NCI-H1417 (cell line): ENCODE measurements at regions not wholly inside any gene's neighbourhood (a gene's known extent, or its start where the extent isn't known, plus 50 kb on each side); places are given as distances from the start of the nearest gene placed in this dataset.
A peak's percentile ranks its signal among the peaks of the same experiment; 100 is the strongest.

Experiments used
- DNase-seq, 3 experiments: peaks; one replicate each; lab custom pipeline; 2025; lab: John Stamatoyannopoulos, UW

- no peak for DNase-seq
Observed at GRCh38 chr9:117860849-117861248, 156.6 kb downstream of the TLR4 start.

DNA sequence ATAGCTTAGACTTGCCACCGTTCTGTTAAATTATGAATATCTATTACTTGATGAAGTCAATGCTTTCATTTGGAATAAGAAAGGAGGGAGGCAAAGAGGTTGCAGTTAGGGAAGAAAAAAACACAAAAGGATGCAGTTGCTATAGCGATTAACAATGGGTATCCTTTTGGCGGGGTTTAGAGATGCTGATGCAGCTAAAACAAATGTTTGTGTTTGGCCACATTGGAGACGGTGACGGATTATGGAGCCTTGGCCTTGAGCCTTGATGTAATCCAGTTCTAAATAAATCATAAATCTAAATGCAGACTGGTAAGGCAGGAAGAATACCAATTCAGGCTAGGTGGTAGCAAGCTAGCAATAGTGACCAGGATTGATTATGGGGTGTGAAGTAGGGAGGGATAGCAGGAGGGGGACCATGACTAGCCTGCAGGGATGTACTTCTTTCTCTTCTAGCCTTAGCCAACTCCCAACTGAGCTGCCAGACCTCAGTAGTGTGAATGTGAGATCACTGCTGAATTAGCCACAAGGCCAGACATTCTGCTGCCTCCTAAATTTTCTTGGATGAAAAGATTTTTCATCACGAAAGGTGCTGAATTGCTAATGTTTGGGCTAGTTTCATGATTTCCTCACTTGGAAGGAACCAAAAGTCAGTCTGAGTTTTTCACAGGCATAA is 160.3 kb downstream of the TLR4 start:
- DNase-seq = peak in 1 of 3 experiments; percentile 56

DNA sequence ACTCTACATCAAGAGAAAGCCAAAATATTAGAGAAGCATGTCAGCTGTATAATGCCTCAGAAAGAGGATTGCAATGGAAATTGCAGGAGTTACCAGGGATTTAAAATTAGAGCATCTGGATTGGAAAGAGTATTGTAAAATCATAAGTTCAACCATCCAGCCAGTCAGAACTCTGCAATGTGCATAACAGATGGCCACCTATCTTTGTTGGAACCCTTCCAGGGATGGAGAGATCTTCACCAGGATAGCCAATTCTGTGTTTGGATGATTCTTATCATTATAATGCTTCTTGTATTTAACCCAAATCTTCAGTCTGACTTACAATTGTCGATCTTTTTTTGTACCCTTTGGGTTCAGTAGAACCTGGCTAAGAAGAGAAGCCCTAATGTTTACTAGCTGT is 164.4 kb downstream of the TLR4 start:
- DNase-seq = no peak

DNA sequence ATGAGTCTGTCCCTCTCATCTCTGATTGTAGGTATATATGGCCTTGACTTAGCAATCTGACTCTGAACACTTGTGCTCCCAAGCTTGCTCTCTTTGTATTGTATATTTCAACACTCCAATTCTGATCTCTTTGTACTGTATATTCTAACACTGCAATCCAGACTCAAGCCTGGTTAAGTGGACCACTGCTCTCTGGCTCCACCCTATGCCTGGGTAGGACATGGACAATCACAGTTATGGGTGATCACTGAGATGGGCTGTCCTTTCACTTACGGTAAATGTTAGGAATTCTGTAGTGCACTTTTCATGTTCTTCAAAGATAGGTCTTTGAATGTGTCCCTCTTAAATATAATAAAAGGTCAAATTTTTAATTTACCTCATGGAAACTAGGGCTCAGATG is 165.1 kb downstream of the TLR4 start:
- no peak for DNase-seq

- no peak for DNase-seq
Observed at GRCh38 chr9:117869712-117870111, 165.5 kb downstream of the TLR4 start.

GRCh38 chr9:117873664-117874063 is 169.5 kb downstream of the TLR4 start:
- no peak for DNase-seq

- DNase-seq = no peak
Observed at GRCh38 chr9:117875886-117876285, 171.7 kb downstream of the TLR4 start.

DNA sequence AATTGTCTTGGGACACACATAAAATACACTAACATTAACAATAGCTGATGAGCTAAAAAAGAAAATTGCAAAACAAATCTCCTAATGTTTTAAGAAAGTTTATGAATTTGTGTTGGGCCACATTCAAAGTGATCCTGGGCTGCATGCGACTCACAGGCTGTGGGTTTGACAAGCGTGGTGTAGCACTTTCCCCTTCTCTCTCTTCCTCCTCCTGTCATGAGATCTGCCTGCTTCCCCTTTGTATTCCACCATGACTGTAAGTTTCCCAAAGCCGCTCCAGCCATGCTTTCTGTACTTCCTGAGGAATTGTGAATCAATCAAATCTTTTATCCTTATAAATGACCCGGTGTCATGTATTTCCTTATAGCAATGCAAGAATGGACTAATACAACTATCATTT is 178.0 kb downstream of the TLR4 start:
- DNase-seq = no peak

DNA sequence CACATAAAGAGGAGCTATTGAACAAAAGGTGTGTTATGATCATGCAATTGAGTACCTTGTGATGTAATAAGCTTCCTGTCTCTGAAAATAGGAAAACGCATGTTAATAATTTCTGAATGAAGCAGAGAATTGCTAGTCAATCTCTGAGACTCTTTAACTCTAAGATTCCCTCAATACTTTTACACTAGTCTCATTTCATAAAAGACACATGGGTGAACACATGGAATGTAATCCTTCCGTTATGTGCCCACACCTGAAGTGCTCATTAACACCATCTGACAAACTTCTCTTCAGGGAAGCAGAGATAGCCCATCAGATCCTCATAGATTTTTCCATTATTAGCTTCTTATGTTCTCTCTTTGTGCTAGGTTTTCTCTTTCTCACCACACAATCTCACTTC is 182.4 kb downstream of the TLR4 start:
- DNase-seq = no peak

DNA sequence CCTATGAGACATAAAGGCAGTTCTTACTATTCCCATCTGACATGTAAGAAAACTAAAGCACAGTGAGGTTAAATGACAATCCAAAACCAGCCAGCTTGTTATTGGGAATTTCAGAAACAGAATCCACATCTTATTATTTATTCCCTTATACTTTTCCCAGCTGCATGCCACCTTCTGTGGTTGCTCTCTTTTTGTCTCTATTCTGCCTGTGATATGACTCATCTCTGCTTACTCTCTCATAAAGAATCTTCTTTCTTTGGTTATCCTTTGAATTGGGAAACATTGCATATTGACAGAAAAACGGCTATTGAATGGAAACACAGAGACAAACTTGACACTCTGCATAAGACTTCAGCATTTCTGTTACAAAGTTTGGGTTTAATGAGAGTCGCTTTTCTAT is 183.2 kb downstream of the TLR4 start:
- DNase-seq = no peak

DNA sequence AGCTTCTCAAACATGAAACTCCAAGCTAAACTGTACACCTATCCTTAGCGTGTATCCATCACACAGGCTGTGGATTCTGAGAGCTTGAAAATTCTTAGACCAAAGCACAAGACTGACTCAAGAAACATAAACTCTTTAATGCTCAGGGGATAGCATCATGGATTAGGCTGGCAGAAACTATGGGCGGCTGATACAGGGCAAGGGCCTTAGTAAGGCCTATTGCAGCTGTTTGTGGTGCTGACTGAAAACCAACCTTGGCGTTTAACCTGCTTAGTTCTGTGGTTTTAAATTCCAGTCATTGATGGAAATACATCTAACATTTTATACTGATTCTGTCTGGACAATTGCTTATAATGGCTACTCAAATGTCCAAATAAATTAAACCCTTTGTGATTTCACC is 183.7 kb downstream of the TLR4 start:
- no peak for DNase-seq

GRCh38 chr9:117903453-117903852 is 199.2 kb downstream of the TLR4 start:
- no peak for DNase-seq

GRCh38 chr9:117906763-117907162 is 202.6 kb downstream of the TLR4 start:
- DNase-seq = no peak

- no peak for DNase-seq
Observed at GRCh38 chr9:117907420-117907819, 203.2 kb downstream of the TLR4 start.

DNA sequence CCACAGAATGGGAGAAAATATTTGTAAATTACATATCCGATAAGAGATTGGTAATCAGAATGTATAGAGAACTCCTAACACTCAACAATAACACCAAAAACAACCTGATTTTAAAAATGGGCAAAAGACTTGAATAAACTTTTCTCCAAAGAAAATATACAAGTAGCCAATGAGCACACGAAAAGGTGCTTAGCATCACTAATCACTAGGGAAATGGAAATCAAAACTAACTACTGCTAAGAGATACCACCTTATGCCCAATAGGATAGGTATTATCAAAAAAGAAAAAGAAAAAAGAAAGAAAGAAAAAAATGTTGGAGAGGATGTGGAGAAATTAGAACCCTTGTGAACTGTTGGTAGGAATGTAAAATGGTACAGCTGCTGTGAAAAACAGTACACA is 212.1 kb downstream of the TLR4 start:
- no peak for DNase-seq

DNA sequence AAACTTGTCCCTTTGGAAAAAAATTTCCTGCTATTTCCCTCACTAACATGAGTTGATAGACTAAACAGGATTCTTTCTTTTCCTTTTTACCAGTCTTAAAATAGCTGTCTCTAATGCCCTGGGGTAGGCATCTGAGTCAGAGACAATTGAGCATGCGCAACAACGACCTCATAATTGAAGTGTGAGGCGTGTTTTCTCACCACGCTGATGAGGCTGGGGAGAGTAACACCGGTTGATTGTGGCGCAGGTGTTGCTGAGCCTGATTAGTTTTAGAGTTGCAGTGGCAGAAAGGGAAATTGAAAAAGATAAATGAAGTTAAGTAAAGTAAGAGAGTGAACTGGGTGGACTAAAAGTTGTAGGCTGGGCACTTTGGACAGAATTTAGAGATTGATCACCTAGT is 213.7 kb downstream of the TLR4 start:
- DNase-seq = peak in 1 of 3 experiments; percentile 51

DNA sequence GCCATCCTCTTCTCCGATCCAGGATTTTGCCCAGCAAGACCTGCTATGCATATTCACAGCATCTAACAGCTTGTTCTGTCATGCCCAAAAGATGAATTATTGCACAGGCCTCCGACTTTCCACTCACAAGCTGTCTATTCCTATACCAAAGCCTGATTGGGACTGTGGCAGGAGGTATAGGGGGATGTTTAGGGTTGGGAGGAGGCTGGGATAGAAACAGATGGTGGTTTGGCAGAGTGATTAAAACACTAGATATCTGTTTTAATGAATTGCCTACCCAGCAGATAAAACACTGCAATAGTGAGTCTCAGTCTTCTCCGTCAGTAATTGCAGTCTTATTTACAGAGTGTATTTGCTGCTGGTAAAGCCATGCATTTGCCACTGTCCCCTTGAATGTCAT is 215.3 kb downstream of the TLR4 start:
- DNase-seq = no peak

DNA sequence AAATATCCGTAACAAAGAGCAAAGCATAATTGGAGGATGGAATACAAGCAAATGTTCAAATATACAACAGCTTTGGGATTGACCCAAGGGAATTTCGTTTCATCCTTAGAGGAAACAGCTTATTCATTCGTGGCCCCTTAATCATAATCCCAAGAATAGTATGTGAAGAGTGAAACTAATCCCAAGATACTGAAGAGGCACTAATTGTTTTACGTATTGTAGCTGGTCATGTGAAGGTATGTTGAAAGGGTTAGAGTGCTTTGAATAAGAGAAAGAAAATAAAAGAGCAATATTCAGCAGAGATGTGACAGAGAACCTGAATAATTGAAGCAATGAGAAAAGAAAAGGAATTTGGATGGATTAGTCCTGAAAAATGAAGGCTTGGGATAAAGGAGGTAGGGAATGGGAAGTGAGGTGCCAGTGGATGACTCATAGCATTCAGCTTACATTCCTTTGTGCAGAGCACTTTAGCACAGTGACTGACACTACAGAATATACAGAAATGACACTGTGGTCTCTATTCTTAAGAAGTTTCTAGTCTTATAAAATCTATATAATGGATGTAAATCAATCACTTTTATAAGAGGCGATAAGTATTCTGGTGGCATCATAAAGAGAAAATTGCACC is 221.9 kb downstream of the TLR4 start:
- DNase-seq = no peak

DNA sequence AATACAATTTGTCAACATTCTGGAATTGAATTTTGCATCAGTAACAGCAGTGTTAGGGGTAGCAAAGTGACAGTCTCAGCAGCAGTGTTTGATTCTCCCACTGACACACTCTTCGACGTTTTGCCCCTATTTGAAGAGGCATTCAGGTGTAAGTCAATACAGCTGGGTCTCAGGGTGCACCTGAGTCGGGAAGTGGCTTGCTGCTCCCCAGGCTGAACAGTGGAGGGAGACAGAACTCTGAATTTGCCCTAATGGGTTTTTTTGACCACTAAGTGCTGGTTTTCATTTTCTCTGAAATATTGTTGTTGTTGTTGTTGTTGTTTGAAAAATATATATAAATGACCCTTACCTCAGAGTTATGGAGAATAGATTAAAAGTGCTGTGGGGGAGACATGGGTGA is 223.2 kb downstream of the TLR4 start:
- peak in 1 of 3 experiments; percentile 69 for DNase-seq

DNA sequence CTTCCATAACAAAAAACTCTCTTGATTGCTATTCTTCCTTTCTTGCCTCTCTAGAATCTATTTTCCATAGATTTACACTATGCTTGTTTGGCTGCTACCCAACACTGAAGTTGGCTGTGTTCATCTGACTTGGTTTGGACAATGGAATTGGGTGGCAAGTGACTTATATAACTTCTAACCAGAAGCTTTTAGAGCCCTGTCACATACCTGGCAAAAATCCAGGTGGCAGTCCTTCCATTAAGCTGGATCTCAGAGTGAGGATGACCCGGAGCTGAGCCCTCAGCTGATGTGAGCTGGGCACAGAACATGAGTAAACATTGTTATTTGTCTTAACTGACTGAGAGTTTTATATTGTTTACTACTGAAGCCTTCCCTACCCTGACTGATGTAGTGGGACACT is 225.7 kb downstream of the TLR4 start:
- DNase-seq = peak in 2 of 3 experiments; percentile 13 to 55

DNA sequence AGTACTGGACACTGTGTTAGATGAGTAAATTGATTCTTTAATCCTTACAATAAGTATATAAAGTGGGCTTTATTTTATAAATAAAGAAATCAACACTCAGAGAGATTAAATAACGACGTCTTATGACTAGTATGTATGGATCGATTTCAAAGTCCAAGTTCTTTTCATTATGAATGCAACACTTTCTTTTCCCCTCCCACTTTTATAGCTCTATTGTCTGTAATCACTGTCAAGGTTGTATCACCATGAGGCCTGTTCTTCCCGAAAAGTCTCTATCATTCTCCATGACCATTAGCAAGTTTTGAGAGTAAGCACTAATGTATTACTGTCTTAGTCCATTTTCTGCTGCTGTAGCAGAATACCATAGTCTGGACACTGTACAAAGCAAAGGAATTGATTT is 228.4 kb downstream of the TLR4 start:
- no peak for DNase-seq

GRCh38 chr9:117936185-117937130 is 232.3 kb downstream of the TLR4 start:
- DNase-seq = peak in 1 of 3 experiments; percentile 60

DNA sequence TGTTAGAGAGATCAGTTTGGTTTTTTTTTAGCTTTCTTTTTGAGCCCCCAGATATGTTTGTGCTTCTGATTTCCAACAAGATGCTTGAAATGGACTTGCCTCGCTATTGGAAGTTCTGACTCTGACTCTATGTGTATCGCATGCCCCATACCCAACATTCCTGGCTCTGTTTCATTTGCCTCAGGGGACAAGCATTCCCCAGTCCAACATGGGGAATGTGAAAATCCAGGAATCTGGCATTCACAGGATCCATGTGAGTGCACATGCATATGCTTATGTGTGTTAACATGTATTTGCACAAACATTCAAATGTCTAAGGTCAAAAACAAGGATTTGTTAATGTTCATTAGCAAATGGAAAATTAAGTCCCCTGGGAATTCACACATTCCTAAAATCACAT is 233.9 kb downstream of the TLR4 start:
- no peak for DNase-seq
